Glutamatergic neuron (in vitro differentiated cells): ENCODE measurements at regions not wholly inside any gene's neighbourhood (a gene's known extent, or its start where the extent isn't known, plus 50 kb on each side); places are given as distances from the start of the nearest gene placed in this dataset.
A peak's percentile ranks its signal among the peaks of the same experiment; 100 is the strongest.

Experiments used
- DNase-seq: peaks from one replicate; pipeline ENCODE4 v3.0.0; 2022
- H3K27ac Mint-ChIP-seq: one replicate; pipeline ENCODE4 v1.8.0; 2020; ENCODE audit warnings: mild to moderate bottlenecking, mixed read lengths, inconsistent platforms; ENCODE audit not compliant: unreplicated experiment
- H3K27me3 Mint-ChIP-seq: one replicate; pipeline ENCODE4 v1.8.0; 2020; ENCODE audit warnings: mild to moderate bottlenecking, moderate library complexity, mixed read lengths, inconsistent platforms; ENCODE audit not compliant: unreplicated experiment
- H3K36me3 Mint-ChIP-seq: one replicate; pipeline ENCODE4 v1.8.0; 2020; ENCODE audit warnings: mild to moderate bottlenecking, mixed read lengths, inconsistent platforms; ENCODE audit not compliant: unreplicated experiment
- H3K4me1 Mint-ChIP-seq: one replicate; pipeline ENCODE4 v1.8.0; 2020; ENCODE audit warnings: mild to moderate bottlenecking, low read depth, mixed read lengths, inconsistent platforms; ENCODE audit not compliant: unreplicated experiment
- H3K4me3 Mint-ChIP-seq: one replicate; pipeline ENCODE4 v1.8.0; 2020; ENCODE audit warnings: mild to moderate bottlenecking, mixed read lengths, inconsistent platforms; ENCODE audit not compliant: unreplicated experiment
- H3K9me3 Mint-ChIP-seq: one replicate; pipeline ENCODE4 v1.8.0; 2020; ENCODE audit warnings: mild to moderate bottlenecking, moderate library complexity, mixed read lengths, inconsistent platforms; ENCODE audit not compliant: unreplicated experiment
- CTCF ChIP-seq: fragments of 200-600 bp; sonication (generic); IDR thresholded peaks from one replicate; pipeline ENCODE4 v1.5.0; 2021; ENCODE audit not compliant: partially characterized antibody, unreplicated experiment

- Mint-ChIP-seq H3K4me3 (no peak overlapping the region), H3K4me1 (peaks cover 2% of the 10 kb centered on the region), H3K27me3 (no peaks in the 10 kb centered on the region), H3K9me3 (no peaks in the 10 kb centered on the region), H3K27ac (no peak overlapping the region), H3K36me3 (no peaks in the 10 kb centered on the region)
- peak; percentile 21 for DNase-seq
- TF ChIP-seq CTCF: no peak
Measured at GRCh38 chr1:189149547-189150375, 1327.9 kb downstream of the BRINP3 start.

GRCh38 chr1:189150624-189151023 lies 1327.0 kb downstream of the BRINP3 start:
- no peaks in the 10 kb centered on the region for H3K27me3 Mint-ChIP-seq
- no peaks in the 10 kb centered on the region for H3K36me3 Mint-ChIP-seq
- no peak for DNase-seq
- no peak for TF ChIP-seq CTCF
- no peaks in the 10 kb centered on the region for H3K9me3 Mint-ChIP-seq
- peaks cover 2% of the 10 kb centered on the region for H3K4me1 Mint-ChIP-seq
- H3K4me3 Mint-ChIP-seq: no peak overlapping the region
- H3K27ac Mint-ChIP-seq: no peak overlapping the region

- no peak overlapping the region for H3K27ac Mint-ChIP-seq
- no peak for DNase-seq
- no peak overlapping the region for H3K4me3 Mint-ChIP-seq
Measured at GRCh38 chr1:189151361-189151760, 1326.3 kb downstream of the BRINP3 start.

GRCh38 chr1:189152685-189153084 lies 1325.0 kb downstream of the BRINP3 start:
- TF ChIP-seq CTCF: no peak
- Mint-ChIP-seq H3K9me3 (no peaks in the 10 kb centered on the region), H3K4me1 (no peaks in the 10 kb centered on the region)

More at GRCh38 chr1:189151361-189151760, 1326.3 kb downstream of the BRINP3 start:
- no peak for TF ChIP-seq CTCF
- H3K4me1 Mint-ChIP-seq: peaks cover under 1% of the 10 kb centered on the region
- no peaks in the 10 kb centered on the region for H3K27me3 Mint-ChIP-seq
- no peaks in the 10 kb centered on the region for H3K36me3 Mint-ChIP-seq
- no peaks in the 10 kb centered on the region for H3K9me3 Mint-ChIP-seq

GRCh38 chr1:189158155-189158554 lies 1319.5 kb downstream of the BRINP3 start:
- Mint-ChIP-seq H3K9me3 (no peaks in the 10 kb centered on the region), H3K36me3 (no peaks in the 10 kb centered on the region), H3K4me3 (no peak overlapping the region), H3K4me1 (peaks cover 6% of the 10 kb centered on the region), H3K27me3 (no peaks in the 10 kb centered on the region), H3K27ac (no peak overlapping the region)
- no peak for TF ChIP-seq CTCF
- no peak for DNase-seq

More at GRCh38 chr1:189152685-189153084, 1325.0 kb downstream of the BRINP3 start:
- no peak for DNase-seq
- no peak overlapping the region for H3K27ac Mint-ChIP-seq
- no peaks in the 10 kb centered on the region for H3K36me3 Mint-ChIP-seq
- H3K4me3 Mint-ChIP-seq: no peak overlapping the region
- no peaks in the 10 kb centered on the region for H3K27me3 Mint-ChIP-seq
